ENCODE measurements at regions not wholly inside any gene's neighbourhood (a gene's known extent, or its start where the extent isn't known, plus 50 kb on each side); places are given as distances from the start of the nearest gene placed in this dataset.

- H3K4me3 ChIP-seq (ENCODE audit: low read depth in 1 of 2, low read length in 2 of 2) = no peak overlapping the region
- H3K4me1 ChIP-seq (ENCODE audit: control insufficient read depth in 2 of 2, insufficient read depth in 2 of 2, low read length in 1 of 2) = no peaks in the 10 kb centered on the region
- no peaks in the 10 kb centered on the region for H3K36me3 ChIP-seq (ENCODE audit: control insufficient read depth in 2 of 2, insufficient read depth in 2 of 2, low read length in 1 of 2)
- H3K27ac ChIP-seq (ENCODE audit: low read depth in 2 of 2, low read length in 1 of 2) = no peak overlapping the region
- H3K9me3 ChIP-seq (ENCODE audit: control insufficient read depth in 2 of 2, insufficient read depth in 1 of 2, low read depth in 1 of 2, low read length in 1 of 2) = peaks cover 3 to 7% of the 10 kb centered on the region in 2 donors
- WGBS, 2 donors = 84 to 88% methylated on average over 18 of the region's 18 CpGs
- no peaks in the 10 kb centered on the region for H3K27me3 ChIP-seq (ENCODE audit: control insufficient read depth in 1 of 2, insufficient read depth in 2 of 2, low read length in 2 of 2)
These were observed 1066.5 kb upstream of the MANEA start for GRCh38 chr6:94510877-94511276.

- WGBS, 2 donors = 35 to 39% methylated on average over 2 of the region's 2 CpGs
- no peaks in the 10 kb centered on the region for H3K9me3 ChIP-seq (ENCODE audit: control insufficient read depth in 2 of 2, insufficient read depth in 1 of 2, low read depth in 1 of 2, low read length in 1 of 2)
- H3K27me3 ChIP-seq (ENCODE audit: control insufficient read depth in 1 of 2, insufficient read depth in 2 of 2, low read length in 2 of 2) = no peaks in the 10 kb centered on the region
- H3K36me3 ChIP-seq (ENCODE audit: control insufficient read depth in 2 of 2, insufficient read depth in 2 of 2, low read length in 1 of 2) = no peaks in the 10 kb centered on the region
- no peaks in the 10 kb centered on the region for H3K4me1 ChIP-seq (ENCODE audit: control insufficient read depth in 2 of 2, insufficient read depth in 2 of 2, low read length in 1 of 2)
- H3K27ac ChIP-seq (ENCODE audit: low read depth in 2 of 2, low read length in 1 of 2) = no peak overlapping the region
- no peak overlapping the region for H3K4me3 ChIP-seq (ENCODE audit: low read depth in 1 of 2, low read length in 2 of 2)
These were observed 1075.8 kb upstream of the MANEA start for GRCh38 chr6:94501516-94501915.

- Histone ChIP-seq H3K9me3 (ENCODE audit: control insufficient read depth in 2 of 2, insufficient read depth in 1 of 2, low read depth in 1 of 2, low read length in 1 of 2) (peaks cover 1 to 2% of the 10 kb centered on the region in 2 donors), H3K4me1 (ENCODE audit: control insufficient read depth in 2 of 2, insufficient read depth in 2 of 2, low read length in 1 of 2) (no peaks in the 10 kb centered on the region), H3K27me3 (ENCODE audit: control insufficient read depth in 1 of 2, insufficient read depth in 2 of 2, low read length in 2 of 2) (no peaks in the 10 kb centered on the region), H3K36me3 (ENCODE audit: control insufficient read depth in 2 of 2, insufficient read depth in 2 of 2, low read length in 1 of 2) (no peaks in the 10 kb centered on the region), H3K27ac (ENCODE audit: low read depth in 2 of 2, low read length in 1 of 2) (no peak overlapping the region), H3K4me3 (ENCODE audit: low read depth in 1 of 2, low read length in 2 of 2) (no peak overlapping the region)
These were observed 1078.7 kb upstream of the EPHA7 start for GRCh38 chr6:94498099-94498498.

- Histone ChIP-seq H3K27me3 (ENCODE audit: control insufficient read depth in 1 of 2, insufficient read depth in 2 of 2, low read length in 2 of 2) (no peaks in the 10 kb centered on the region), H3K36me3 (ENCODE audit: control insufficient read depth in 2 of 2, insufficient read depth in 2 of 2, low read length in 1 of 2) (no peaks in the 10 kb centered on the region), H3K9me3 (ENCODE audit: control insufficient read depth in 2 of 2, insufficient read depth in 1 of 2, low read depth in 1 of 2, low read length in 1 of 2) (peaks cover 2% of the 10 kb centered on the region in 2 donors), H3K4me1 (ENCODE audit: control insufficient read depth in 2 of 2, insufficient read depth in 2 of 2, low read length in 1 of 2) (no peaks in the 10 kb centered on the region), H3K27ac (ENCODE audit: low read depth in 2 of 2, low read length in 1 of 2) (no peak overlapping the region), H3K4me3 (ENCODE audit: low read depth in 1 of 2, low read length in 2 of 2) (no peak overlapping the region)
- 78 to 86% methylated on average over 1 of the region's 1 CpG for WGBS, 2 donors
These were observed 1075.1 kb upstream of the EPHA7 start for GRCh38 chr6:94494500-94494899.

- Histone ChIP-seq H3K9me3 (ENCODE audit: control insufficient read depth in 2 of 2, insufficient read depth in 1 of 2, low read depth in 1 of 2, low read length in 1 of 2) (no peaks in the 10 kb centered on the region), H3K36me3 (ENCODE audit: control insufficient read depth in 2 of 2, insufficient read depth in 2 of 2, low read length in 1 of 2) (no peaks in the 10 kb centered on the region), H3K27ac (ENCODE audit: low read depth in 2 of 2, low read length in 1 of 2) (no peak overlapping the region), H3K4me3 (ENCODE audit: low read depth in 1 of 2, low read length in 2 of 2) (no peak overlapping the region), H3K4me1 (ENCODE audit: control insufficient read depth in 2 of 2, insufficient read depth in 2 of 2, low read length in 1 of 2) (no peaks in the 10 kb centered on the region), H3K27me3 (ENCODE audit: control insufficient read depth in 1 of 2, insufficient read depth in 2 of 2, low read length in 2 of 2) (no peaks in the 10 kb centered on the region)
These were observed 1068.0 kb upstream of the EPHA7 start for GRCh38 chr6:94487371-94487770.

GRCh38 chr6:94478133-94479005 lies 1059.0 kb upstream of the EPHA7 start:
- Histone ChIP-seq H3K9me3 (ENCODE audit: control insufficient read depth in 2 of 2, insufficient read depth in 1 of 2, low read depth in 1 of 2, low read length in 1 of 2) (no peaks in the 10 kb centered on the region), H3K4me1 (ENCODE audit: control insufficient read depth in 2 of 2, insufficient read depth in 2 of 2, low read length in 1 of 2) (no peaks in the 10 kb centered on the region), H3K36me3 (ENCODE audit: control insufficient read depth in 2 of 2, insufficient read depth in 2 of 2, low read length in 1 of 2) (no peaks in the 10 kb centered on the region), H3K27ac (ENCODE audit: low read depth in 2 of 2, low read length in 1 of 2) (no peak overlapping the region), H3K27me3 (ENCODE audit: control insufficient read depth in 1 of 2, insufficient read depth in 2 of 2, low read length in 2 of 2) (no peaks in the 10 kb centered on the region), H3K4me3 (ENCODE audit: low read depth in 1 of 2, low read length in 2 of 2) (no peak overlapping the region)
- WGBS, 2 donors = 65 to 66% methylated on average over 3 of the region's 3 CpGs

- no peak overlapping the region for H3K4me3 ChIP-seq (ENCODE audit: low read depth in 1 of 2, low read length in 2 of 2)
- no peak overlapping the region for H3K27ac ChIP-seq (ENCODE audit: low read depth in 2 of 2, low read length in 1 of 2)
- peaks cover 0 to 2% of the 10 kb centered on the region in 2 donors for H3K9me3 ChIP-seq (ENCODE audit: control insufficient read depth in 2 of 2, insufficient read depth in 1 of 2, low read depth in 1 of 2, low read length in 1 of 2)
- H3K36me3 ChIP-seq (ENCODE audit: control insufficient read depth in 2 of 2, insufficient read depth in 2 of 2, low read length in 1 of 2) = no peaks in the 10 kb centered on the region
- no peaks in the 10 kb centered on the region for H3K27me3 ChIP-seq (ENCODE audit: control insufficient read depth in 1 of 2, insufficient read depth in 2 of 2, low read length in 2 of 2)
- H3K4me1 ChIP-seq (ENCODE audit: control insufficient read depth in 2 of 2, insufficient read depth in 2 of 2, low read length in 1 of 2) = no peaks in the 10 kb centered on the region
These were observed 1049.5 kb upstream of the EPHA7 start for GRCh38 chr6:94468830-94469229.

GRCh38 chr6:94464018-94464510 lies 1044.7 kb upstream of the EPHA7 start:
- no peaks in the 10 kb centered on the region for H3K27me3 ChIP-seq (ENCODE audit: control insufficient read depth in 1 of 2, insufficient read depth in 2 of 2, low read length in 2 of 2)
- WGBS, 2 donors = 43 to 51% methylated on average over 3 of the region's 3 CpGs
- no peak overlapping the region for H3K27ac ChIP-seq (ENCODE audit: low read depth in 2 of 2, low read length in 1 of 2)
- no peaks in the 10 kb centered on the region for H3K4me1 ChIP-seq (ENCODE audit: control insufficient read depth in 2 of 2, insufficient read depth in 2 of 2, low read length in 1 of 2)
- H3K36me3 ChIP-seq (ENCODE audit: control insufficient read depth in 2 of 2, insufficient read depth in 2 of 2, low read length in 1 of 2) = no peaks in the 10 kb centered on the region
- H3K4me3 ChIP-seq (ENCODE audit: low read depth in 1 of 2, low read length in 2 of 2) = no peak overlapping the region
- peaks cover 2 to 9% of the 10 kb centered on the region in 2 donors for H3K9me3 ChIP-seq (ENCODE audit: control insufficient read depth in 2 of 2, insufficient read depth in 1 of 2, low read depth in 1 of 2, low read length in 1 of 2)

GRCh38 chr6:94463306-94463705 lies 1043.9 kb upstream of the EPHA7 start:
- 95% methylated on average over 1 of the region's 1 CpG for WGBS, 2 donors
- H3K27ac ChIP-seq (ENCODE audit: low read depth in 2 of 2, low read length in 1 of 2) = no peak overlapping the region
- H3K4me1 ChIP-seq (ENCODE audit: control insufficient read depth in 2 of 2, insufficient read depth in 2 of 2, low read length in 1 of 2) = no peaks in the 10 kb centered on the region

GRCh38 chr6:94462231-94462630 lies 1042.9 kb upstream of the EPHA7 start:
- H3K36me3 ChIP-seq (ENCODE audit: control insufficient read depth in 2 of 2, insufficient read depth in 2 of 2, low read length in 1 of 2) = no peaks in the 10 kb centered on the region
- no peaks in the 10 kb centered on the region for H3K27me3 ChIP-seq (ENCODE audit: control insufficient read depth in 1 of 2, insufficient read depth in 2 of 2, low read length in 2 of 2)
- no peaks in the 10 kb centered on the region for H3K4me1 ChIP-seq (ENCODE audit: control insufficient read depth in 2 of 2, insufficient read depth in 2 of 2, low read length in 1 of 2)
- H3K9me3 ChIP-seq (ENCODE audit: control insufficient read depth in 2 of 2, insufficient read depth in 1 of 2, low read depth in 1 of 2, low read length in 1 of 2) = peaks cover 2 to 9% of the 10 kb centered on the region in 2 donors
- no peak overlapping the region for H3K4me3 ChIP-seq (ENCODE audit: low read depth in 1 of 2, low read length in 2 of 2)
- H3K27ac ChIP-seq (ENCODE audit: low read depth in 2 of 2, low read length in 1 of 2) = no peak overlapping the region

More at GRCh38 chr6:94463306-94463705, 1043.9 kb upstream of the EPHA7 start:
- Histone ChIP-seq H3K9me3 (ENCODE audit: control insufficient read depth in 2 of 2, insufficient read depth in 1 of 2, low read depth in 1 of 2, low read length in 1 of 2) (peaks cover 2 to 9% of the 10 kb centered on the region in 2 donors), H3K36me3 (ENCODE audit: control insufficient read depth in 2 of 2, insufficient read depth in 2 of 2, low read length in 1 of 2) (no peaks in the 10 kb centered on the region), H3K4me3 (ENCODE audit: low read depth in 1 of 2, low read length in 2 of 2) (no peak overlapping the region), H3K27me3 (ENCODE audit: control insufficient read depth in 1 of 2, insufficient read depth in 2 of 2, low read length in 2 of 2) (no peaks in the 10 kb centered on the region)

All from esophagus (tissue), 2 donors.